SK-N-SH (cell line): ENCODE measurements at regions not wholly inside any gene's neighbourhood (a gene's known extent, or its start where the extent isn't known, plus 50 kb on each side); places are given as distances from the start of the nearest gene placed in this dataset.

ENCODE experiments used
- EZH2phosphoT487 ChIP-seq: fragments of 200-600 bp; sonication (generic); IDR thresholded peaks from 2 replicates; pipeline ENCODE4 v1.6.1; 2017; ENCODE audit warnings: low read depth, mixed run types, mild to moderate bottlenecking, antibody characterized with exemption, moderate library complexity, borderline replicate concordance
- FOXM1 ChIP-seq: IDR thresholded peaks from 2 replicates; pipeline ENCODE4 v1.4.0; 2012; ENCODE audit warnings: low read depth, mild to moderate bottlenecking
- SMC3 ChIP-seq: IDR thresholded peaks from 2 replicates; pipeline ENCODE4 v1.6.1; 2012; ENCODE audit warnings: low read depth, low read length, improper control_type of control experiment
- TF ChIP-seq, protein P1 (sequence below): fragments of 150-350 bp; IDR thresholded peaks from 2 replicates; pipeline ENCODE4 v1.6.1; 2017; ENCODE audit warnings: antibody characterized with exemption, low read length, low read depth, borderline replicate concordance
- TF ChIP-seq, protein P2 (sequence below): fragments of 200-600 bp; sonication (generic); IDR thresholded peaks from 2 replicates; pipeline ENCODE4 v1.6.1; 2017; ENCODE audit warnings: antibody characterized with exemption, mild to moderate bottlenecking, moderate library complexity
- TF ChIP-seq, protein P3 (sequence below): IDR thresholded peaks from 2 replicates; pipeline ENCODE4 v1.4.0; 2012; ENCODE audit warnings: low read depth, borderline replicate concordance

DNA sequence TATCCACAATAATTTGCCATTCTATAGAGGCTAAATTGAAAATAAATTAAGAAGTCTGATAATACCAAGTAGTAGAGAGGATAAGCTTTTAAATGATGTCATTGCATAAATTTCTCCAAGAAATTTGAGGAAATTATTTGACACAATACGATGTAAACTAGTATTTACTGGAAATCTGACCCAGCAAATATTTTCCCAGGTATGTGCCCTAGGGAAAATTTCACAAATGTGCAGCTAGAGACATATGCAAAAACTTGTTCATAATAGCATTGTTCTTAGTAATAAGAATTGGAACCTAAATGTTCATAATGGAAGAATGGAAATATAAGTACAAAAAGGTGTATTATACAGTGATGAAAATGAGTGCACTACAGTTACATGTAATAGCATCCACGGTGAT is 888.8 kb upstream of the SOX11 start:
- TF ChIP-seq EZH2phosphoT487: no peak
- TF ChIP-seq, protein P1, sequence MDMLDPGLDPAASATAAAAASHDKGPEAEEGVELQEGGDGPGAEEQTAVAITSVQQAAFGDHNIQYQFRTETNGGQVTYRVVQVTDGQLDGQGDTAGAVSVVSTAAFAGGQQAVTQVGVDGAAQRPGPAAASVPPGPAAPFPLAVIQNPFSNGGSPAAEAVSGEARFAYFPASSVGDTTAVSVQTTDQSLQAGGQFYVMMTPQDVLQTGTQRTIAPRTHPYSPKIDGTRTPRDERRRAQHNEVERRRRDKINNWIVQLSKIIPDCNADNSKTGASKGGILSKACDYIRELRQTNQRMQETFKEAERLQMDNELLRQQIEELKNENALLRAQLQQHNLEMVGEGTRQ: no peak
- TF ChIP-seq, protein P2, sequence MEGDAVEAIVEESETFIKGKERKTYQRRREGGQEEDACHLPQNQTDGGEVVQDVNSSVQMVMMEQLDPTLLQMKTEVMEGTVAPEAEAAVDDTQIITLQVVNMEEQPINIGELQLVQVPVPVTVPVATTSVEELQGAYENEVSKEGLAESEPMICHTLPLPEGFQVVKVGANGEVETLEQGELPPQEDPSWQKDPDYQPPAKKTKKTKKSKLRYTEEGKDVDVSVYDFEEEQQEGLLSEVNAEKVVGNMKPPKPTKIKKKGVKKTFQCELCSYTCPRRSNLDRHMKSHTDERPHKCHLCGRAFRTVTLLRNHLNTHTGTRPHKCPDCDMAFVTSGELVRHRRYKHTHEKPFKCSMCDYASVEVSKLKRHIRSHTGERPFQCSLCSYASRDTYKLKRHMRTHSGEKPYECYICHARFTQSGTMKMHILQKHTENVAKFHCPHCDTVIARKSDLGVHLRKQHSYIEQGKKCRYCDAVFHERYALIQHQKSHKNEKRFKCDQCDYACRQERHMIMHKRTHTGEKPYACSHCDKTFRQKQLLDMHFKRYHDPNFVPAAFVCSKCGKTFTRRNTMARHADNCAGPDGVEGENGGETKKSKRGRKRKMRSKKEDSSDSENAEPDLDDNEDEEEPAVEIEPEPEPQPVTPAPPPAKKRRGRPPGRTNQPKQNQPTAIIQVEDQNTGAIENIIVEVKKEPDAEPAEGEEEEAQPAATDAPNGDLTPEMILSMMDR: no peak
- TF ChIP-seq, protein P3, sequence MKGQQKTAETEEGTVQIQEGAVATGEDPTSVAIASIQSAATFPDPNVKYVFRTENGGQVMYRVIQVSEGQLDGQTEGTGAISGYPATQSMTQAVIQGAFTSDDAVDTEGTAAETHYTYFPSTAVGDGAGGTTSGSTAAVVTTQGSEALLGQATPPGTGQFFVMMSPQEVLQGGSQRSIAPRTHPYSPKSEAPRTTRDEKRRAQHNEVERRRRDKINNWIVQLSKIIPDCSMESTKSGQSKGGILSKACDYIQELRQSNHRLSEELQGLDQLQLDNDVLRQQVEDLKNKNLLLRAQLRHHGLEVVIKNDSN: no peak
- TF ChIP-seq FOXM1: no peak
- TF ChIP-seq SMC3: no peak
